ENCODE measurements at regions not wholly inside any gene's neighbourhood (a gene's known extent, or its start where the extent isn't known, plus 50 kb on each side); places are given as distances from the start of the nearest gene placed in this dataset.

- TF ChIP-seq CTCF (conservative IDR thresholded peaks at IDR 0.05; ENCODE audit: low read depth, low read length) (no peak), EZH2phosphoT487 (IDR thresholded peaks at IDR 0.05; ENCODE audit: borderline replicate concordance, low read length) (no peak), EZH2 (IDR thresholded peaks at IDR 0.05; ENCODE audit: low read length, unreplicated experiment) (no peak)
- no peaks in the 10 kb centered on the region for H3K27me3 ChIP-seq (ENCODE audit: low read length)
- no peaks in the 10 kb centered on the region for H3K36me3 ChIP-seq (ENCODE audit: low read depth, low read length)
- BruUV-seq (replicated peaks): no TSS peak
- no peaks in the 10 kb centered on the region for H3K9me3 ChIP-seq (ENCODE audit: low read length)
- no peak for ATAC-seq
- ChIA-PET POLR2A (ENCODE audit: unreplicated experiment) (no interaction called here), CTCF (interaction anchor here (0.5 kb wide), 1 partner anchor 43 kb away, joined by 3 read pairs; no protein-coding TSS in a partner anchor)
- H3F3A ChIP-seq (ENCODE audit: low read length, unreplicated experiment): no peaks in the 10 kb centered on the region
- H4K20me1 ChIP-seq (ENCODE audit: low read length): no peaks in the 10 kb centered on the region
- no peaks in the 10 kb centered on the region for H3K79me2 ChIP-seq (ENCODE audit: low read length)
- H3K27ac ChIP-seq (ENCODE audit: low read length): no peak overlapping the region
- no peak overlapping the region for H3K4me2 ChIP-seq (ENCODE audit: low read length)
- DNase-seq: no peak
- intact Hi-C loops (cut with micrococcal nuclease): loop anchor here (2.0 kb wide), 1 partner anchor 35 kb away; no protein-coding TSS in a partner anchor
- no peak overlapping the region for H3K9ac ChIP-seq (ENCODE audit: low read length)
- no peak overlapping the region for H3K4me3 ChIP-seq (ENCODE audit: low read length)
- H3K4me1 ChIP-seq (ENCODE audit: insufficient read depth, low read length): peaks cover 6% of the 10 kb centered on the region
- H2AFZ ChIP-seq (ENCODE audit: low read length): no peak overlapping the region
- H3K9me2 ChIP-seq (replicated peaks; ENCODE audit: low read length): no peaks in the 10 kb centered on the region
Observed at GRCh38 chr2:111668274-111668616, 215.7 kb downstream of the ANAPC1 start.

DNA sequence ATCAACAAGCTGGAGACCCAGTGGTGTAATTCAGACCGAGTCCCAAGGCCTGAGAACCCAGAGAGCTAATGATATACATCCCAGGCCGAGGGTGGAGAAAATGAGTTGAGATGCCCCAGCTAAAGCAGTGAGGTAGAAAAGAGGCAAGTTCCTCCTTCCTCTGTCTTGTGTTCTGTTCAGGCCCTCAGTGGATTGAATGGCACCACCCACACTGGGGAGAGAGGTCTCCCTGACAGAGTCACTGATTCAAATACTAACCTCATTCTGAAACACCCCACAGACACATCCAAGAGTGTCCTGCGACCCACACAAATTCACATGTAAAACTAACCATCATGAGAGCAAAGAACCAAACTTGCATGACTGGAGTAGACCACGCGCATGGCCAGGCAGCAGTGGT lies 215.3 kb downstream of the ANAPC1 start:
- H3F3A ChIP-seq (ENCODE audit: low read length, unreplicated experiment): no peaks in the 10 kb centered on the region
- no TSS peak for BruUV-seq (replicated peaks)
- intact Hi-C loops (cut with micrococcal nuclease): loop anchor here (2.0 kb wide), 1 partner anchor 34 kb away; no protein-coding TSS in a partner anchor
- H3K4me2 ChIP-seq (ENCODE audit: low read length): no peak overlapping the region
- DNase-seq (no peak), ATAC-seq (no peak)
- CTCF ChIA-PET: no interaction called here
- H3K9me2 ChIP-seq (replicated peaks; ENCODE audit: low read length): no peaks in the 10 kb centered on the region
- no peaks in the 10 kb centered on the region for H4K20me1 ChIP-seq (ENCODE audit: low read length)
- H2AFZ ChIP-seq (ENCODE audit: low read length): no peak overlapping the region
- H3K36me3 ChIP-seq (ENCODE audit: low read depth, low read length): no peaks in the 10 kb centered on the region
- H3K27me3 ChIP-seq (ENCODE audit: low read length): no peaks in the 10 kb centered on the region
- no peaks in the 10 kb centered on the region for H3K79me2 ChIP-seq (ENCODE audit: low read length)
- POLR2A ChIA-PET (ENCODE audit: unreplicated experiment): no interaction called here
- H3K9ac ChIP-seq (ENCODE audit: low read length): no peak overlapping the region
- H3K9me3 ChIP-seq (ENCODE audit: low read length): no peaks in the 10 kb centered on the region
- H3K27ac ChIP-seq (ENCODE audit: low read length): no peak overlapping the region
- H3K4me3 ChIP-seq (ENCODE audit: low read length): no peak overlapping the region
- TF ChIP-seq EZH2 (IDR thresholded peaks at IDR 0.05; ENCODE audit: low read length, unreplicated experiment): no peak
- peaks cover 1% of the 10 kb centered on the region for H3K4me1 ChIP-seq (ENCODE audit: insufficient read depth, low read length)

- Histone ChIP-seq H3K4me1 (ENCODE audit: insufficient read depth, low read length) (no peaks in the 10 kb centered on the region), H3K9me2 (replicated peaks; ENCODE audit: low read length) (no peaks in the 10 kb centered on the region), H3K9me3 (ENCODE audit: low read length) (no peaks in the 10 kb centered on the region), H3K4me3 (ENCODE audit: low read length) (no peak overlapping the region), H3K79me2 (ENCODE audit: low read length) (no peaks in the 10 kb centered on the region), H3K4me2 (ENCODE audit: low read length) (no peak overlapping the region), H3K27me3 (ENCODE audit: low read length) (no peaks in the 10 kb centered on the region), H3F3A (ENCODE audit: low read length, unreplicated experiment) (no peaks in the 10 kb centered on the region), H2AFZ (ENCODE audit: low read length) (no peak overlapping the region), H3K9ac (ENCODE audit: low read length) (no peak overlapping the region), H3K27ac (ENCODE audit: low read length) (no peak overlapping the region), H4K20me1 (ENCODE audit: low read length) (no peaks in the 10 kb centered on the region), H3K36me3 (ENCODE audit: low read depth, low read length) (no peaks in the 10 kb centered on the region)
- DNase-seq (no peak), ATAC-seq (no peak)
- intact Hi-C loops (cut with micrococcal nuclease): loop anchor here (2.0 kb wide), 1 partner anchor 33 kb away; no protein-coding TSS in a partner anchor
- ChIA-PET POLR2A (ENCODE audit: unreplicated experiment) (no interaction called here), CTCF (no interaction called here)
- no TSS peak for BruUV-seq (replicated peaks)
- TF ChIP-seq EZH2 (IDR thresholded peaks at IDR 0.05; ENCODE audit: low read length, unreplicated experiment) (no peak), CTCF (conservative IDR thresholded peaks at IDR 0.05; ENCODE audit: low read depth, low read length) (peak; percentile 40; the same call in 1 of the 2 replicates), EZH2phosphoT487 (IDR thresholded peaks at IDR 0.05; ENCODE audit: borderline replicate concordance, low read length) (no peak)
Observed at GRCh38 chr2:111669928-111670695, 213.9 kb downstream of the ANAPC1 start.

All from PC-3 (cell line).